Fibroblast of the aortic adventitia (primary cell): ENCODE measurements at regions not wholly inside any gene's neighbourhood (a gene's known extent, or its start where the extent isn't known, plus 50 kb on each side); places are given as distances from the start of the nearest gene placed in this dataset.
"Not testable (repeated sequence)": the region's sequence is repeated elsewhere in the genome, so short reads cannot be mapped to it uniquely, and the experiment has no call there.

Source experiments
- DNase-seq: peaks from one replicate; pipeline ENCODE4 v3.0.0-alpha.2; 2010; ENCODE audit warnings: low read depth
- H3K4me3 ChIP-seq: 2 replicates; pipeline ENCODE4 v1.5.1; 2011; ENCODE audit warnings: low read depth, mild to moderate bottlenecking, control low read depth, low read length, moderate library complexity
- CTCF ChIP-seq: IDR thresholded peaks from 2 replicates; pipeline ENCODE4 v1.5.1; 2011; ENCODE audit warnings: mild to moderate bottlenecking, low read length, control low read depth, inconsistent platforms; ENCODE audit not compliant: insufficient read depth

- no peak for DNase-seq
- no peak overlapping the region for H3K4me3 ChIP-seq
- no peak for TF ChIP-seq CTCF
These were observed 720.9 kb downstream of the FSCB start for GRCh38 chr14:43786066-43786762.

- DNase-seq, H3K4me3 ChIP-seq: not testable (repeated sequence)
These were observed 722.7 kb downstream of the FSCB start for GRCh38 chr14:43784432-43784831.

- TF ChIP-seq CTCF: no peak
- no peak for DNase-seq
- no peak overlapping the region for H3K4me3 ChIP-seq
These were observed 728.0 kb downstream of the FSCB start for GRCh38 chr14:43778937-43779639.

GRCh38 chr14:43778570-43778936 is 728.5 kb downstream of the FSCB start:
- TF ChIP-seq CTCF: no peak
- DNase-seq: no peak
- H3K4me3 ChIP-seq: no peak overlapping the region

GRCh38 chr14:43765474-43765873 is 741.6 kb downstream of the FSCB start:
- no peak overlapping the region for H3K4me3 ChIP-seq
- DNase-seq: no peak
- no peak for TF ChIP-seq CTCF

- no peak overlapping the region for H3K4me3 ChIP-seq
- no peak for TF ChIP-seq CTCF
- no peak for DNase-seq
These were observed 742.6 kb downstream of the FSCB start for GRCh38 chr14:43764433-43764832.

GRCh38 chr14:43755707-43756106 is 751.4 kb downstream of the FSCB start:
- no peak for DNase-seq
- no peak overlapping the region for H3K4me3 ChIP-seq
- no peak for TF ChIP-seq CTCF
